ENCODE measurements at regions not wholly inside any gene's neighbourhood (a gene's known extent, or its start where the extent isn't known, plus 50 kb on each side); places are given as distances from the start of the nearest gene placed in this dataset.

GRCh38 chr19:31559494-31559893 is 210.3 kb upstream of the TSHZ3 start:
- H3K9me3 ChIP-seq: peaks cover 0 to 9% (median 0%) of the 10 kb centered on the region in 3 donors

DNA sequence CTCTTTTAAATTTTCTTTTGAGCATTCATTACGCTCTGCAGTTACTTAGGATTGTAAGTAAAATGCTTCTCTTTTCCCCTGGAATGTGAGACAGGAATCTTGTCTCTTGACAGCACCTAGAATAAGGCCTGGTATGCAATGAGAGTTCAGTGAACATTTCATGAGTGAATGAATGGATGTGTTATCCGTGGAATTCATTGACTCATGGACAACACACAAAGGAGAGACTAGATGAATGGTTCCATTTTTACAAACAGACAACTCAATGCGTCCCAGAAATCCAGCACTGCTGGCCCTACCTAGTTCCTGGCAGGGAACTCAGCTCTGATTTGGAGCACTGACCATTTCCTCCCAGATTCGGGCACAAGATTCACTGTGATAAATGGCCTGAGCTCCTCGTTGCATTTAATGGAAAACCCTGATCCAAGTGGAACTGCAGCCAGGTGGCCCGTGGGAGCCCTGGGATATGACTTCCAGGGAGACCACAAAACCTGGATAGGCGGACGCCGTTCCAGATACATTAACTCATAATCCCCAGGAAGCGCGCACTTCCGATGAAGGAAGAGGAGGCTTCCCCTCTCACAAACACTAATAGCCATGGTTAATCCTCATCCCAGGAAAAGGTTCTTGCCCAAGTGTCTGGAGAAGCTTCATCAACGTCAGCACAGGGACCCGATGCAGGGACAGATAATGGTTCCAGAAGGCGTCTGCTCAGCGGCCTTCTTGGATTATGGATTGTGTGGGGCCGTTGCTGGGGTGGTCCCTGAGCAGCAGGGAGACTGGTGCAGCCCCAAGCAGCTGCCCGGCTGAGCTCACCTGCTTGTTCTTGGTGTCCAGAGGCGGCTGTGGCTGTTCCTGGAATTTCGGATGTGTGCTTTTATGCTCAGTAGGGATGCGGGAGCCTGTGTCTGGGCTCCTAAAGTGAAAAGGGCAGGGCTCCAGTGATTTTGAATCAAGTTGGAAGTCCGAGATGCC is 211.1 kb upstream of the TSHZ3 start:
- TF ChIP-seq POLR2A (IDR thresholded peaks at IDR 0.05): no peak
- TF ChIP-seq, protein P1, sequence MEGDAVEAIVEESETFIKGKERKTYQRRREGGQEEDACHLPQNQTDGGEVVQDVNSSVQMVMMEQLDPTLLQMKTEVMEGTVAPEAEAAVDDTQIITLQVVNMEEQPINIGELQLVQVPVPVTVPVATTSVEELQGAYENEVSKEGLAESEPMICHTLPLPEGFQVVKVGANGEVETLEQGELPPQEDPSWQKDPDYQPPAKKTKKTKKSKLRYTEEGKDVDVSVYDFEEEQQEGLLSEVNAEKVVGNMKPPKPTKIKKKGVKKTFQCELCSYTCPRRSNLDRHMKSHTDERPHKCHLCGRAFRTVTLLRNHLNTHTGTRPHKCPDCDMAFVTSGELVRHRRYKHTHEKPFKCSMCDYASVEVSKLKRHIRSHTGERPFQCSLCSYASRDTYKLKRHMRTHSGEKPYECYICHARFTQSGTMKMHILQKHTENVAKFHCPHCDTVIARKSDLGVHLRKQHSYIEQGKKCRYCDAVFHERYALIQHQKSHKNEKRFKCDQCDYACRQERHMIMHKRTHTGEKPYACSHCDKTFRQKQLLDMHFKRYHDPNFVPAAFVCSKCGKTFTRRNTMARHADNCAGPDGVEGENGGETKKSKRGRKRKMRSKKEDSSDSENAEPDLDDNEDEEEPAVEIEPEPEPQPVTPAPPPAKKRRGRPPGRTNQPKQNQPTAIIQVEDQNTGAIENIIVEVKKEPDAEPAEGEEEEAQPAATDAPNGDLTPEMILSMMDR (IDR thresholded peaks at IDR 0.05): no peak
- H3K4me3 ChIP-seq: no peak overlapping the region
- no peak overlapping the region for H3K27ac ChIP-seq
- H3K36me3 ChIP-seq: no peaks in the 10 kb centered on the region
- WGBS, 2 donors: 62 to 66% methylated on average over 16 to 17 of the region's 22 CpGs
- H3K9me3 ChIP-seq: peaks cover 0 to 9% (median 0%) of the 10 kb centered on the region in 3 donors
- DNase-seq: no peak
- no peaks in the 10 kb centered on the region for H3K27me3 ChIP-seq
- intact Hi-C loops (cut with DNase I): no loop called here
- no peaks in the 10 kb centered on the region for H3K4me1 ChIP-seq

More at GRCh38 chr19:31559494-31559893, 210.3 kb upstream of the TSHZ3 start:
- no peak for DNase-seq
- Histone ChIP-seq H3K4me3 (no peak overlapping the region), H3K27ac (no peak overlapping the region), H3K36me3 (no peaks in the 10 kb centered on the region), H3K4me1 (no peaks in the 10 kb centered on the region), H3K27me3 (no peaks in the 10 kb centered on the region)
- intact Hi-C loops (cut with DNase I): no loop called here
- WGBS, 2 donors: 87 to 91% methylated on average over 3 of the region's 3 CpGs
- no peak for TF ChIP-seq POLR2A (IDR thresholded peaks at IDR 0.05)
- TF ChIP-seq, protein P1 (IDR thresholded peaks at IDR 0.05): no peak

- TF ChIP-seq POLR2A (IDR thresholded peaks at IDR 0.05): no peak
- TF ChIP-seq, protein P1 (IDR thresholded peaks at IDR 0.05): no peak
- 88% methylated on average over 16 to 22 of the region's 25 CpGs for WGBS, 2 donors
- intact Hi-C loops (cut with DNase I): no loop called here
- Histone ChIP-seq H3K4me3 (no peak overlapping the region), H3K4me1 (no peaks in the 10 kb centered on the region), H3K9me3 (peaks cover 0 to 14% (median 0%) of the 10 kb centered on the region in 3 donors), H3K27ac (no peak overlapping the region), H3K36me3 (no peaks in the 10 kb centered on the region), H3K27me3 (no peaks in the 10 kb centered on the region)
- DNase-seq: no peak
These were observed 213.9 kb upstream of the TSHZ3 start for GRCh38 chr19:31562966-31563612.

DNA sequence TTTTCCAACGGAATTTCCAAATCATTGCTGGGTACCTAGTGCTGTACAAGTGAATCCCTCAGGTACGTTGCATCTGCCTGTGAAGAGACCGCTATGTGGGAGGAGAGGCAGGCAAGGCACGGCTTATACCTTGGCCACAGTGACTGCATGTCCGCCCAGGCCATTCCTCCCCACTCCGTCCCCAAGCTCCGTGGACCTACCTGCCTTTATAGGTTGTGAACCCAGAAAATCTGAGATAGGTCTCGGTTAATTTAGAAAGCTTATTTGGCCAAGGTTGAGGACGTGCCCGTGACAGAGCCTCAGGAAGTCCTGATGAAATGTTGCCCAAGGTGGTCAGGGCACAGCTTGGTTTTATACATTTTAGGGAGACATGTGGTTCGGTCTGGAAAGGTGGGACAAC is 218.5 kb upstream of the TSHZ3 start:
- TF ChIP-seq, protein P1 (IDR thresholded peaks at IDR 0.05): no peak
- no peak for TF ChIP-seq POLR2A (IDR thresholded peaks at IDR 0.05)
- 88 to 91% methylated on average over 9 to 11 of the region's 11 CpGs for WGBS, 2 donors
- H3K9me3 ChIP-seq: peaks cover 0 to 5% (median 0%) of the 10 kb centered on the region in 3 donors
- H3K4me1 ChIP-seq: no peaks in the 10 kb centered on the region
- H3K27me3 ChIP-seq: no peaks in the 10 kb centered on the region
- no peak overlapping the region for H3K27ac ChIP-seq
- intact Hi-C loops (cut with DNase I): no loop called here
- no peaks in the 10 kb centered on the region for H3K36me3 ChIP-seq
- no peak for DNase-seq
- H3K4me3 ChIP-seq: no peak overlapping the region

DNA sequence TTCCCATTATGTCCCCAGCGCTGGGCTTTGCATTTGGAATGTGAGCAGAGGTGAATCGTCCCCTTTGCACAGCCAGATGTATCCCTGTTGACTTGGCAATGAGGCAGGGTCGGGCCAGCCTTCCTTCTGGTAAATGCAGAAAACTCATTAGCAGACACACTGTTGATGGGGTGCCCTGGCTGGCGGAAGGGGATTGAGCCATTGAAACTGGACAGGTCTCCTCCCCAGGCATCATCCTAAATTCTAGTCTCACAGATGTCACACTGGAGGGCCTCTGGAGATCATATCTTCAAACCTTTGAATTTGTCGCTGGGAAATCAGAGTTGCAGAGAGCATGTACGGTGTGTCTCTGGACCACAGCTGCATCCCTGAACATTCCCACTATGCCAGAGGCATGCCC is 219.5 kb upstream of the TSHZ3 start:
- Histone ChIP-seq H3K4me1 (no peaks in the 10 kb centered on the region), H3K27ac (no peak overlapping the region), H3K27me3 (no peaks in the 10 kb centered on the region), H3K9me3 (peaks cover 0 to 5% (median 0%) of the 10 kb centered on the region in 3 donors), H3K4me3 (no peak overlapping the region), H3K36me3 (no peaks in the 10 kb centered on the region)
- no peak for TF ChIP-seq POLR2A (IDR thresholded peaks at IDR 0.05)
- TF ChIP-seq, protein P1 (IDR thresholded peaks at IDR 0.05): no peak
- WGBS, 2 donors: 88 to 96% methylated on average over 3 to 6 of the region's 6 CpGs
- intact Hi-C loops (cut with DNase I): no loop called here
- DNase-seq: no peak
